HepG2 (cell line): ENCODE measurements at regions not wholly inside any gene's neighbourhood (a gene's known extent, or its start where the extent isn't known, plus 50 kb on each side); places are given as distances from the start of the nearest gene placed in this dataset.

Experiments
- ATAD3A ChIP-seq: sonication (generic); formaldehyde crosslinking; IDR thresholded peaks from 2 replicates; pipeline ENCODE4 v1.4.0; 2020; ENCODE audit warnings: missing genetic modification reagents
- ATF1 ChIP-seq: IDR thresholded peaks from 2 replicates; pipeline ENCODE4 v1.6.1; 2016; ENCODE audit warnings: mild to moderate bottlenecking, control low read depth
- FOXA3 ChIP-seq: IDR thresholded peaks from 2 replicates; pipeline ENCODE4 v1.6.1; 2016; ENCODE audit warnings: missing genetic modification reagents, missing compliant biosample characterization
- FOXO1 ChIP-seq: sonication (generic); formaldehyde crosslinking; IDR thresholded peaks from 2 replicates; pipeline ENCODE4 v1.4.0; 2020; ENCODE audit warnings: missing genetic modification reagents
- GATAD2A ChIP-seq: IDR thresholded peaks from 2 replicates; pipeline ENCODE4 v1.6.1; 2016
- HES4 ChIP-seq: sonication (generic); formaldehyde crosslinking; IDR thresholded peaks from 2 replicates; pipeline ENCODE4 v1.9.0; 2021; ENCODE audit warnings: mild to moderate bottlenecking, missing genetic modification reagents, borderline replicate concordance
- ISL2 ChIP-seq: sonication (generic); formaldehyde crosslinking; IDR thresholded peaks from 2 replicates; pipeline ENCODE4 v1.5.0; 2020; ENCODE audit warnings: missing genetic modification reagents
- MIER3 ChIP-seq: IDR thresholded peaks from 2 replicates; pipeline ENCODE4 v1.6.1; 2016; ENCODE audit warnings: missing compliant biosample characterization, borderline replicate concordance
- NCOA2 ChIP-seq: sonication (generic); formaldehyde crosslinking; IDR thresholded peaks from 2 replicates; pipeline ENCODE4 v1.8.0; 2022; ENCODE audit warnings: inconsistent platforms
- NFIB ChIP-seq: sonication (generic); formaldehyde crosslinking; IDR thresholded peaks from 2 replicates; pipeline ENCODE4 v1.9.0; 2021; ENCODE audit warnings: missing genetic modification reagents, mild to moderate bottlenecking, borderline replicate concordance
- NFYB ChIP-seq: sonication (generic); formaldehyde crosslinking; IDR thresholded peaks from 2 replicates; pipeline ENCODE4 v1.4.0; 2020; ENCODE audit warnings: missing genetic modification reagents
- NR0B2 ChIP-seq: sonication (generic); formaldehyde crosslinking; IDR thresholded peaks from 2 replicates; pipeline ENCODE4 v1.4.0; 2020; ENCODE audit warnings: mild to moderate bottlenecking, missing genetic modification reagents
- NR2C2 ChIP-seq: sonication (generic); formaldehyde crosslinking; IDR thresholded peaks from 2 replicates; pipeline ENCODE4 v1.4.0; 2020; ENCODE audit warnings: missing genetic modification reagents, mild to moderate bottlenecking, moderate library complexity, borderline replicate concordance
- PAX8 ChIP-seq: sonication (generic); formaldehyde crosslinking; IDR thresholded peaks from 2 replicates; pipeline ENCODE4 v1.8.0; 2022; ENCODE audit warnings: mild to moderate bottlenecking, missing genetic modification reagents, borderline replicate concordance
- PHB2 ChIP-seq: fragments of 450-650 bp; IDR thresholded peaks from 2 replicates; pipeline ENCODE4 v1.6.1; 2018; ENCODE audit not compliant: partially characterized antibody
- POGZ ChIP-seq: sonication (generic); formaldehyde crosslinking; IDR thresholded peaks from 2 replicates; pipeline ENCODE4 v1.4.0; 2020; ENCODE audit warnings: mild to moderate bottlenecking, missing genetic modification reagents
- PPARG ChIP-seq: conservative IDR thresholded peaks from 2 replicates; pipeline ENCODE4 v1.6.1; 2016; ENCODE audit warnings: missing biosample characterization, missing genetic modification reagents
- RAD21 ChIP-seq: fragments of 450-650 bp; formaldehyde crosslinking; IDR thresholded peaks from 2 replicates; pipeline ENCODE4 v1.5.0; 2020; ENCODE audit warnings: mild to moderate bottlenecking
- RCOR2 ChIP-seq: IDR thresholded peaks from 2 replicates; pipeline ENCODE4 v1.6.1; 2016; ENCODE audit warnings: missing biosample characterization, missing genetic modification reagents
- SALL1 ChIP-seq: sonication (generic); formaldehyde crosslinking; IDR thresholded peaks from 2 replicates; pipeline ENCODE4 v1.8.0; 2022; ENCODE audit warnings: mild to moderate bottlenecking, missing genetic modification reagents
- SOX5 ChIP-seq: IDR thresholded peaks from 2 replicates; pipeline ENCODE4 v1.6.1; 2016; ENCODE audit warnings: borderline replicate concordance
- SOX6 ChIP-seq, 2 experiments: fragments of 450-650 bp in 1 of 2; sonication (generic) in 1 of 2; formaldehyde crosslinking in 1 of 2; IDR thresholded peaks; 2 replicates each; pipeline versions ENCODE4 v1.4.0 to v1.6.1; 2017 to 2020; ENCODE audit warnings: antibody characterized with exemption in 1 of 2, mild to moderate bottlenecking in 1 of 2, missing genetic modification reagents in 1 of 2
- SPEN ChIP-seq: sonication (generic); formaldehyde crosslinking; IDR thresholded peaks from 2 replicates; pipeline ENCODE4 v1.5.1; 2020; ENCODE audit warnings: low read depth, mild to moderate bottlenecking, missing genetic modification reagents
- STAG1 ChIP-seq: sonication (generic); formaldehyde crosslinking; IDR thresholded peaks from 2 replicates; pipeline ENCODE4 v1.4.0; 2020; ENCODE audit warnings: missing genetic modification reagents
- SUZ12 ChIP-seq: fragments of 150-350 bp; IDR thresholded peaks from 2 replicates; pipeline ENCODE4 v1.6.1; 2014; ENCODE audit warnings: low read depth, low read length
- TCF12 ChIP-seq, 2 experiments: fragments of 450-650 bp in 1 of 2; sonication (generic) in 1 of 2; formaldehyde crosslinking in 1 of 2; IDR thresholded peaks; 2 replicates each; pipeline versions ENCODE4 v1.6.1 to v1.8.0; 2017 to 2022; ENCODE audit warnings: antibody characterized with exemption in 1 of 2, mild to moderate bottlenecking in 1 of 2, missing genetic modification reagents in 1 of 2, moderate library complexity in 1 of 2
- ZBTB26 ChIP-seq: IDR thresholded peaks from 2 replicates; pipeline ENCODE4 v1.6.1; 2016; ENCODE audit warnings: missing compliant biosample characterization, missing genetic modification reagents, borderline replicate concordance
- ZMYM4 ChIP-seq: sonication (generic); formaldehyde crosslinking; IDR thresholded peaks from 2 replicates; pipeline ENCODE4 v1.8.1; 2023; ENCODE audit warnings: mild to moderate bottlenecking, missing genetic modification reagents
- ZNF224 ChIP-seq: sonication (generic); formaldehyde crosslinking; IDR thresholded peaks from 2 replicates; pipeline ENCODE4 v1.5.0; 2020; ENCODE audit warnings: mild to moderate bottlenecking, missing genetic modification reagents
- ZNF230 ChIP-seq: sonication (generic); formaldehyde crosslinking; IDR thresholded peaks from 2 replicates; pipeline ENCODE4 v1.4.0; 2020; ENCODE audit warnings: mild to moderate bottlenecking, missing genetic modification reagents
- ZNF24 ChIP-seq: fragments of 450-650 bp; IDR thresholded peaks from 2 replicates; pipeline ENCODE4 v1.6.1; 2017; ENCODE audit warnings: antibody characterized with exemption, mild to moderate bottlenecking
- ZNF484 ChIP-seq: sonication (generic); formaldehyde crosslinking; IDR thresholded peaks from 2 replicates; pipeline ENCODE4 v1.5.1; 2020; ENCODE audit warnings: mild to moderate bottlenecking, low read depth, missing genetic modification reagents, borderline replicate concordance
- ZNF546 ChIP-seq: sonication (generic); formaldehyde crosslinking; conservative IDR thresholded peaks from 2 replicates; pipeline ENCODE4 v1.8.1; 2023; ENCODE audit warnings: mild to moderate bottlenecking, missing genetic modification reagents
- ZNF740 ChIP-seq: sonication (generic); formaldehyde crosslinking; IDR thresholded peaks from 2 replicates; pipeline ENCODE4 v1.4.0; 2020; ENCODE audit warnings: missing genetic modification reagents
- ZNF878 ChIP-seq: sonication (generic); formaldehyde crosslinking; IDR thresholded peaks from 2 replicates; pipeline ENCODE4 v1.8.1; 2023; ENCODE audit warnings: mild to moderate bottlenecking, missing genetic modification reagents, moderate library complexity

- no peak for TF ChIP-seq SUZ12
- TF ChIP-seq RAD21 (CRISPR knock-in tag), result peak; percentile 77
- TF ChIP-seq SOX5 (CRISPR knock-in tag), result peak; percentile 17; the same call in 1 of the 2 replicates
- TF ChIP-seq ISL2 (CRISPR knock-in tag), result no peak
- TF ChIP-seq RCOR2 (CRISPR knock-in tag), result no peak
- no peak for TF ChIP-seq SPEN (CRISPR knock-in tag)
- TF ChIP-seq ZBTB26 (CRISPR knock-in tag), result no peak
- no peak for TF ChIP-seq NFIB (CRISPR knock-in tag)
- no peak for TF ChIP-seq ZNF224
- peak; percentile 75 for TF ChIP-seq ZMYM4 (CRISPR knock-in tag)
- TF ChIP-seq PAX8 (CRISPR knock-in tag), result no peak
- no peak for TF ChIP-seq ZNF484
- TF ChIP-seq PPARG, result no peak
- no peak for TF ChIP-seq SOX6 (IDR thresholded peaks at IDR 0.05)
- TF ChIP-seq SOX6 (CRISPR knock-in tag; IDR thresholded peaks at IDR 0.05), result peak; percentile 59
- no peak for TF ChIP-seq ZNF878 (CRISPR knock-in tag)
- peak; percentile 72 for TF ChIP-seq STAG1
- no peak for TF ChIP-seq TCF12 (IDR thresholded peaks at IDR 0.05)
- no peak for TF ChIP-seq TCF12 (CRISPR knock-in tag; IDR thresholded peaks at IDR 0.05)
- TF ChIP-seq ZNF740 (CRISPR knock-in tag), result no peak
- no peak for TF ChIP-seq NR0B2 (CRISPR knock-in tag)
- TF ChIP-seq ATAD3A (CRISPR knock-in tag), result no peak
- TF ChIP-seq NFYB (CRISPR knock-in tag), result no peak
- no peak for TF ChIP-seq PHB2
- peak; percentile 40 for TF ChIP-seq SALL1 (CRISPR knock-in tag)
- 0 out of 2 replicates have a peak, but pooled peaks have one; percentile 41 for TF ChIP-seq NCOA2 (CRISPR knock-in tag)
- no peak for TF ChIP-seq ZNF546 (CRISPR knock-in tag)
- peak; percentile 55; the same call in 1 of the 2 replicates for TF ChIP-seq GATAD2A (CRISPR knock-in tag)
- peak; percentile 35; the same call in 1 of the 2 replicates for TF ChIP-seq ZNF230 (CRISPR knock-in tag)
- TF ChIP-seq POGZ, result peak; percentile 62; the same call in 1 of the 2 replicates
- no peak for TF ChIP-seq FOXO1 (CRISPR knock-in tag)
- no peak for TF ChIP-seq HES4
- TF ChIP-seq NR2C2 (CRISPR knock-in tag), result no peak
- no peak for TF ChIP-seq ZNF24
- no peak for TF ChIP-seq FOXA3 (CRISPR knock-in tag)
- no peak for TF ChIP-seq MIER3
- TF ChIP-seq ATF1 (CRISPR knock-in tag), result no peak
Observed at GRCh38 chr5:92909602-92909962, 671.4 kb downstream of the NR2F1-AS1 start (continued).
